KOPT-K1 (cell line): ENCODE measurements at regions not wholly inside any gene's neighbourhood (a gene's known extent, or its start where the extent isn't known, plus 50 kb on each side); places are given as distances from the start of the nearest gene placed in this dataset.

Source experiments
- H3K27ac ChIP-seq: fragments of 200-600 bp; sonication (generic); 2 replicates; pipeline ENCODE4 v1.5.1; 2016; ENCODE audit warnings: antibody characterized with exemption, mild to moderate bottlenecking, low read depth, low read length; ENCODE audit not compliant: poor library complexity, severe bottlenecking
- H3K36me3 ChIP-seq: fragments of 200-600 bp; sonication (generic); 2 replicates; pipeline ENCODE4 v1.5.1; 2017; ENCODE audit warnings: antibody characterized with exemption, mild to moderate bottlenecking, low read length, moderate library complexity; ENCODE audit not compliant: insufficient read depth
- H3K9me3 ChIP-seq: fragments of 200-600 bp; sonication (generic); 2 replicates; pipeline ENCODE4 v1.5.1; 2017; ENCODE audit warnings: antibody characterized with exemption, low read length, mild to moderate bottlenecking; ENCODE audit not compliant: insufficient read depth, poor library complexity, severe bottlenecking

DNA sequence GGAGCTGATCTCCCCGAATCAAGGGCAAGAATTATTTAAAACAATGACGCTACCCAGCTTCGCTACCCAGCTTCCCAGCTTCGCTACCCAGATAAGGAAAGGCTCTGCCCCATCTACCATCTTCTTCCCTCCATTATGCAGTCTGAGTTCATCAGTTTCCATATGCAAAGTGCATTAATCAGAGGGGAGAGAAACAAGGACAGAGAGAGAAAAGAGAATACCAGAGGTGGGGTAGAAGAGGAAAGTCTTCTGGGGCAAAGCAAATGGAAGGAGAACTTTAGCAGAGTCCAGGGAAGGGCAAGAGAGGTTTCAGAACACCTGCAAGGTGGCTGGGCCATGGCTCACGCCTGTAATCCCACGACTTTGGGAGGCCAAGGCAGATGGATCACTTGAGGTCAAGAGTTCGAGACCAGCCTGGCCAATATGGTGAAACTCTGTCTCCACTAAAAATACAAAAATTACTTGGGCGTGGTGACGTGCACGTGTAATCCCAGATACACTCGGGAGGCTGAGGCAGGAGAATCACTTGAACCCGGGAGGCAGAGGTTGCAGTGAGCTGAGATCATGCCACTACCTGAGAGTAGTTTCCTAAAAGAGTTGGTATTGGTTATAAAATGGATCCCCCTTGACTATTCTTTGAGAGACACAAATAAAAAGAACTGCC is 70.4 kb upstream of the SPATA12 start:
- Histone ChIP-seq H3K27ac (no peak overlapping the region), H3K36me3 (no peaks in the 10 kb centered on the region), H3K9me3 (no peaks in the 10 kb centered on the region)

DNA sequence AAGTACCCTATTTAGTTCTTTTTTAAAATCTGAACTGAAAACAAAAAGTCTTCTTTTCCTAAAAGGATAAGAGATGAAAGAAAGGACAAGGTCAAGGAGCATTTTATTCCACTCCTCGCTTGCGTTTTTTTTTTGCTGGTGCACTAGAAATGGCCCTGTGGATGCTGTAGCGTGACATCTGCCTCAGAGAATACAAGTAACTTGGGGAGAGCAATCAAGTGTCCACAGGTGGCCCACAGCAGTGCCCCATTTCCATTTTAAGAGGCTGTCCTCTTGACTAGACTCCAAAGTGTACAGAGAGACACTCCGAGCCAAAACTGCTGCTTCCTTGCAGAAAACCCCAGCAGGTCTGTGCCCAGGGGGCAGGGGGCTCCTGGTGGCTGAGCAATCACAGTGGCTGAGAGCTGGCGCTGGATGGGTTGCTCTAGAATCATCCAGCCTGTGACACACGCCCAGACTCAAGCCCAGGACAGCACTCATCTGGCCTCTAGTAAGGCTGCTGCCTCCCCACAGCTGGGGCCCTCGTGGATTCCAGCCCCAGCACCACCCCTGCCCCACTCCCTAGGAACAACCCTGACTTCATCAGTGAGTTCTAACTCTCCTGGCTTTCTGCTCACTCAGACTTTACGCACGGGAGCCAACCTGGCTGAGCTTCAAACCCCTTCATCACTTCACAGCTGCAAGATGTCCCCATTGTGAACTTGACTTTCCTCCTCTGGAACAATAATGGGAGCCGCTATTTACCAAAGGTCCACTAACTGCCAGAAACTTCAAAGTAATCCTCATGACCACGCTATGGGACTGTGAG is 71.1 kb upstream of the SPATA12 start:
- Histone ChIP-seq H3K36me3 (no peaks in the 10 kb centered on the region), H3K27ac (no peak overlapping the region), H3K9me3 (no peaks in the 10 kb centered on the region)

DNA sequence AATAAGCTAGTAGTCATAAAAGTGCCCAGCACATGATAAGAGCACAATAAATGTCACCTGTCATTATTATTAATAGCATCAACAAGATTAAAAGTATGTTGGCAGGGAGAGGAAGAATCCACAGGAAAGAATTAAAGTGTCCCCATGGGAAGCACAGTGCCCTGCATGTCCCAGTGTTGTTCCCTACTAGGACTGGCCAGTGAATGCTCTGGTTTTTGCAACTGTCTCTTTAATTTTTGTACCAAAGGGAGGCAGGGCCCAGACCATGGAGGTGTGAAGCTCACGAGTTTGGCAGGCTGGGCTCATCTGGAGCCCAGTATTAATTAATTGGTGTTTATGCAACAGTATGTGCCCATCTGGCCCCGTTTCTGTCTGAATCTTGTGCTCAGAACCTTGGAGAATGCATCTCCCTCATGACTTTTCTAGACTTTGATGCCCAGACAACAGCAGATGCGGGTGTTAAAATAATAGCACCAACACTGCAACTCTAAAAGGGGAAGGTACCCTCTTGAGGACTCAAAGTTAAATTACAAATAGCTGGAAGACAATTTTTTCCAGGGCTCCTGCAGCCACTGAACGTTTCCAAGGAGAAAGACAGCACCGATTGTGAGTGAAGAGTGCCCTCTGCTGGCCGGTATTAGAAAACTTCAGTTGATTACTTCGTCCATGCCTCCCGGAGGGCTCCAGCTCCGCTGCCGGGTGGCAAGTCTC is 71.9 kb upstream of the SPATA12 start:
- no peak overlapping the region for H3K27ac ChIP-seq
- no peaks in the 10 kb centered on the region for H3K36me3 ChIP-seq
- no peaks in the 10 kb centered on the region for H3K9me3 ChIP-seq

- Histone ChIP-seq H3K36me3 (no peaks in the 10 kb centered on the region), H3K9me3 (no peaks in the 10 kb centered on the region), H3K27ac (no peak overlapping the region)
Observed at GRCh38 chr3:56987238-56987895, 73.1 kb upstream of the SPATA12 start.

DNA sequence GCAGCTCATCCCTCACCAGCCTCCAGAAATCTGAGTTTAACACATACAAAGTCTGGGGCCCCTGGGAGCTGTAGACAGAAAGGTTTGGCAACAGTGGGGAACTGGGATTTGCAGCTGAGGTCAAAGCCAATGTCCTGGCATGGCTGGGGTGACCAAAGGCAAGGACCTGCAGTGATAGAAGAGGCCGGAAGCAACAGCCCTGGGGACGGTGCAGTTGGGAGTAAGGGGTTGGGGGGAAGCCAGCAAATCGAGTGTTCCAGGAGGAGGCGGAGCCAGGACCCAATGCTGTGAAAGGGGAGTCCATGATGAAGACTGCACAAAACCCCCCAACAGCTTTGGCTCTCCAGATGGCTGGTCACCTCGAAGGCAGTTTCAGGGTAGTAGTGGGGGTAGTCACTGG is 74.1 kb upstream of the SPATA12 start:
- no peaks in the 10 kb centered on the region for H3K36me3 ChIP-seq
- H3K27ac ChIP-seq, result no peak overlapping the region
- no peaks in the 10 kb centered on the region for H3K9me3 ChIP-seq

DNA sequence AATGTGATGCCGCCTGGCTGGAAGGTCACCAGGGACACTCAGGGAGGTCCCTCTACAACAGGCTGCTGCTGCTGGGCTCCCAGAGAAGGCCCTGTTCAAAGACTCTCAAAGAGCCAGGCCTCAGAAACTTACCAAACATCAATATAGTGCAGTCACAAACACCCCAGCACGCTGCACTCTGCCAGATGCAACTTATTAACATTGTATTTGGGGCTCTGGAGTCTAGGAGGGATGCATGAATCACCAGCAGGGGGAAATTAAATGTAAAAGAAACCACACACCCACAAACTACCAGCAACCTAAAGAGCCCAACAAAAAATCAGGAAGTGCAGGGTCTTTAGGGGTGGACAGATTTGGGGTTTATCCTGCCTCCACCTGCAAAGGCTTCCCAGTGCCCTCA is 74.6 kb upstream of the SPATA12 start:
- Histone ChIP-seq H3K36me3 (no peaks in the 10 kb centered on the region), H3K27ac (no peak overlapping the region), H3K9me3 (no peaks in the 10 kb centered on the region)

DNA sequence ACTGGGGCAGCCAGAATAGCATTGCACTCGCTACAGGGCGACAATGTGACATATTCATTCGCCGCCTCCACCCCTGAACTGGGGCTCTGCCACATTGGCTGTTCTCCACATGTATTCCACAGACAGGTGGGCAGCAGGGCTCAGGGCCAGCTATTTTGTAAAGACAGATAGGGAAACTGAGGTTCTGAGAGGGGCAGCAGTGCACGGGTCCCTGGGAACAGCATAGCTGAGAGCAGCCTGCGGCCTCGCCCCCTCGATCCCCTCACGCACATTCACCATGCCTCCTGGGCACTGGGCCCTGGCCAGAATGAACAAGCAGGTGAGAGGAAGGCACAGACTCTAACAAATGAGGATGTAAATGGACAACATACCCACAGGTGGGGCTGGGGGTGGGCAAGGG is 75.0 kb upstream of the SPATA12 start:
- H3K27ac ChIP-seq, result no peak overlapping the region

DNA sequence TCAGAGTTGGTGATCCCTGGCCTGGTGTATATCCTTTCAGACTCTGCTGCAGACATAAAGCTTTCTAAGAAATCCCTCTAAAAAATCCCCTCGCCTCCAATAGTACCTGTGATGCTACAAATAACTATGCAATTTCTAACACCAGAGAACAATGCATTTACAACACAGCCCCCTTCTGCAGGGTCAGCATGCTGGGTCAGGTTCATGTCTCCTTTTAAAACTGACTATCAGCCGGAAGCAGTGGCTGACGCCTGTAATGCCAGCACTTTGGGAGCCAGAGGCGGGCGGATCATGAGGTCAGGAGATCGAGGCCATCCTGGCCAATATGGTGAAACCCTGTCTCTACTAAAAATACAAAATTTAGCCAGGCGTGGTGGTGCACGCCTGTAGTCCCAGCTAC is 77.0 kb upstream of the SPATA12 start:
- H3K9me3 ChIP-seq, result no peaks in the 10 kb centered on the region
- no peak overlapping the region for H3K27ac ChIP-seq
- no peaks in the 10 kb centered on the region for H3K36me3 ChIP-seq

More for the DNA sequence above, 75.0 kb upstream of the SPATA12 start:
- Histone ChIP-seq H3K9me3 (no peaks in the 10 kb centered on the region), H3K36me3 (no peaks in the 10 kb centered on the region)

DNA sequence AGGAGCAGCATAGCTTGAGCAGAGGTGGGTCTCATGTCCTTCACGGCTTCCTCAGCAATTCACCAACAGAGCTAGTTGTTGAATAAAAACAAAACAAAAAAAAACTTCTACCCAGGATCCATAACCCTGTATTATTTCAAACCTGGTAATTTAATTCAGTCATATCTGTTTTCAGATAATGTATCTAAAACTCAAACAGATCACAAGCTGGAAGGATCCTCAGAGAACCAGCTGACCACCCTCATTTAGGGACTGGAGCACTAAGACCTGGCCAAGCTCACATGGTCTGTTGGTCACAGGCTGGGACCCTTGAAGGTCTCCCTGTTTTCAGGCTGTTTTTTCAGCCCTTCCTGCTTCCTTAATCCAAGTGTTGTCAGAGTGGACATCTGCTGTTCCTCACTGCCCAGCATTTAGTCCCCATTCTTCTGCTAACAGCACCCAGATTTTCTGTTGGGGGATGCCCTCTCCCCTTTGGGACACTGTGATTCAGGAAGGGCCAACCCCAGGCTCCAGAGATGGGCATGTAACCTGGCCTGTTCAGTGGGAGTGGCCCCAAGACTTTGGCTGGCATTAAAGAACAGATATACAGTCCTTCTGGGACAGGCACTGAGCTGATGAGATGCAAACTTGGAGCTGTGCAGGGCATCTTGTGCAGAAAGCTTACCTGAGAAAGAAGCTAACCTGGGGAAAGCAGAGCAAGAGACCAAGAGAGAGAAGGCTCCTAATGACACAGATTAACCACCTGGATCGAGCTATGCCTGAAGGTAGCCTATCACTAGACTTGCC is 78.8 kb upstream of the SPATA12 start:
- Histone ChIP-seq H3K36me3 (no peaks in the 10 kb centered on the region), H3K9me3 (no peaks in the 10 kb centered on the region), H3K27ac (no peak overlapping the region)

DNA sequence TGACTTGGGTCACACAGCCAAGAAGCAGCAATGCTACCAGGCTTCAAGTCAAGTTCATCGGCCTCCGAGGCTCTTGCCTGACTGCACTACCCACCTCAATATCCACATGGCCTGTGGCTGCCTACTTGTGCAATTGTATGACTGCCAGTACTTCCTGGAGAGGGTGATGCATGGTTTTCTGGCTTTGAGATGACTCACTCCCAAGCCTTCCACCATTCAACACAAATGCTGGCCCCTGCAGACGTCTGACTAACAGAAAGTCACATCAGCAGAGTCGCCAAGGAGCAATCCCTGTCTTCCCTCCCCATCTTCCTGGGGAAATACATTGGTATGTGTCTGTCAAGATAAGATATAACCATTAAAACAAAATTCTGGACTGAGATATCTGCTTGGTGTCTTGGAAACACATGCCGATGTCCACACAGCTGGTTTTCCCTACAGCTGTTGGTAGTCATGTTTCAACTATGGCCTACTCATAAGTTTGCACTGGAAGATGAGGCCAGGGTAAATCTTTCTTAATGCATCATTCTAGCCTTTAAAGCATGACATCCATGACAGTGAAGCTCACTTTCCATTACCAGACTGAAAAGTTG is 79.6 kb upstream of the SPATA12 start:
- Histone ChIP-seq H3K27ac (no peak overlapping the region), H3K36me3 (no peaks in the 10 kb centered on the region), H3K9me3 (no peaks in the 10 kb centered on the region)

DNA sequence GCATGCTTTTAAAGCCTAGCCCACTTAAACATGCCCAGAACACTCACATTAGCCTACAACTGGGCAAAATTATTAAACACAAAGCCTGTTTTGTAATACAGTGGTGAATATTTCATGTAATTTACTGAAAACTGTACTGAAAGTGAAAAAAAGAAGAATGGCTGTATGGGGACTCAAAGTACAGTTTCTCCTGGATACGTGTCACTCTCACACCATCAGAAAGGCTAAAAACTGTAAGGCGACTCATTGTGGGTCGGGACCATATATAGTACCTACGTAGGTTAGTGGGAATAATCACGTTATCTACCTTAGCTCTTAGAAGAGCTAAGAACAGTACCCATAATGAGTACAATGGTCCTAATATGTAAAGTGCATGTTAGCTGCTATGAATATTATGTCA is 80.2 kb upstream of the SPATA12 start:
- no peaks in the 10 kb centered on the region for H3K36me3 ChIP-seq
- no peak overlapping the region for H3K27ac ChIP-seq
- no peaks in the 10 kb centered on the region for H3K9me3 ChIP-seq

DNA sequence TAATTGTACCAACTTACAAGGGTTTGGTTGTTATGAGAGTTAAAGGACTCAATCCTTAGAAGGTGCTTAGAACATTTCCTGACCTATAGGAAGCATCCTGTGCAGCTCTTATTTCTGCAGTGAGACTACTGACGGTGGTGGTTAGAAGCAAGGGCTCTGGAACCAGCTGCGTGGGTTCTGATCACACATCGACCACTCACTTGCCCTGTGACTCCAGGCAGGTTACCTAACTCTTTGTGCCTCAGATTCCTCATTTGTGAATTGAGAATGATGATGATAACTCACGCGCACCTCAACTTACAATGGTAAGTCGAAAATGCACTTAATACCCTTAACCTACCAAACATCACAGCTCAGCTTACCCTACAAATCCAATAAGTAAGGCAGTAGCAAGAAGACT is 80.7 kb upstream of the SPATA12 start:
- H3K27ac ChIP-seq, result no peak overlapping the region
- no peaks in the 10 kb centered on the region for H3K9me3 ChIP-seq
- H3K36me3 ChIP-seq, result no peaks in the 10 kb centered on the region

GRCh38 chr3:56977561-56977889 is 82.9 kb upstream of the SPATA12 start:
- H3K9me3 ChIP-seq, result no peaks in the 10 kb centered on the region
- no peaks in the 10 kb centered on the region for H3K36me3 ChIP-seq
- H3K27ac ChIP-seq, result no peak overlapping the region
